ENCODE measurements at regions not wholly inside any gene's neighbourhood (a gene's known extent, or its start where the extent isn't known, plus 50 kb on each side); places are given as distances from the start of the nearest gene placed in this dataset.
"Not testable (repeated sequence)": the region's sequence is repeated elsewhere in the genome, so short reads cannot be mapped to it uniquely, and the experiment has no call there.

DNA sequence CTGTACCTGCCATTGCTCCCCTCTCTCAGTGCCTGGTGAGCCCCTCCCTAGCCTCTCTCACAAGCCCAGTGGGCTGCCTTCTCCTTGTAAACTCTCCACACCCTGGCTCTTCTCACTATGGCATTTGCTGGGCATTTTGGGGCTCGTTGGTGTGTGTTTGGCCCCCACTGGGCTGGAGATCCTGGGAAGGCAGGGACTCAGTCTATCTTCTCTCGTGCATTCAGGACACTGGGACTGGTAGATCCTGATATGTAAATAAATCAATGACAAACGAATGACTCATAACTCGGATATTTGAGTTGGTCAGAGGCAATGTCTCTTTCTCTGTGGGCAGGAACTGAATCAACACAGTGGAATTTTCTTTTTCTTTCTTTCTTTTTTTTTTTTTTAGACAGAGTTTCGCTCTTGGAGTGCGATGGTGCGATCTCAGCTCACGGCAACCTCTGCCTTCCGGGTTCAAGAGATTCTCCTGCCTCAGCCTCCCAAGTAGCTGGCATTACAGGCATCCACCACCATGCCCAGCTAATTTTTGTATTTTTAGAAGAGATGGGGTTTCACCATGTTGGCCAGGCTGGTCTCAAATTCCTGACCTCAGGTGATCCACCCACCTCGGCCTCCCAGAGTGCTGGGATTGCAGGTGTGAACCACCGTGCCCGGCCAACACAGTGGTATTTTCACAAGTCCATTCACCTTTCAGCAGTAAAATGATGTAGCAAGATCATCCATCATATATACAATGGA is 144.6 kb upstream of the SPRED2 start:
- Histone ChIP-seq H3K36me3 (no peaks in the 10 kb centered on the region), H3K4me3 (no peak overlapping the region), H3K9me3 (no peaks in the 10 kb centered on the region), H3K27me3 (no peaks in the 10 kb centered on the region)
- peak; percentile 40 for DNase-seq

DNA sequence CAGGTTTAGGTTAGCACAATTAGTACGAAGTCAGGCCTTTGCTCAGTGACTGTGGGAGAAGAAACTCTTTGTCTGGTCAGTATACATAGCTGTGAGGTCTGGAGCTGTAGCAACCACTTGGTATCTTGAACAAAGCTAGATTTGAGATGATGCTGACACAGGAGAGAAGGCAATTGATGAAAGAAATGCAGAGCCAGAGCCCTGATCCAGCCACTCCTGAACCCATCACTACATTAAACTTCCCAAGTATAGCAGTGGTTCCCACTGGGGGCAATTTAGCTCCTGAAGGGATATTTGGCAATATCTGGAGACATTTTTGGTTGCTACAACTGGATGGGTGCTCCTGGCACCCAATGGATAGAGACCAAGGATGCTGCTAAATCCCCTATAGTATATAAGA is 143.9 kb upstream of the SPRED2 start:
- H3K9me3 ChIP-seq: no peaks in the 10 kb centered on the region
- H3K36me3 ChIP-seq: no peaks in the 10 kb centered on the region
- H3K4me3 ChIP-seq: no peak overlapping the region
- no peaks in the 10 kb centered on the region for H3K27me3 ChIP-seq
- no peak for DNase-seq

DNA sequence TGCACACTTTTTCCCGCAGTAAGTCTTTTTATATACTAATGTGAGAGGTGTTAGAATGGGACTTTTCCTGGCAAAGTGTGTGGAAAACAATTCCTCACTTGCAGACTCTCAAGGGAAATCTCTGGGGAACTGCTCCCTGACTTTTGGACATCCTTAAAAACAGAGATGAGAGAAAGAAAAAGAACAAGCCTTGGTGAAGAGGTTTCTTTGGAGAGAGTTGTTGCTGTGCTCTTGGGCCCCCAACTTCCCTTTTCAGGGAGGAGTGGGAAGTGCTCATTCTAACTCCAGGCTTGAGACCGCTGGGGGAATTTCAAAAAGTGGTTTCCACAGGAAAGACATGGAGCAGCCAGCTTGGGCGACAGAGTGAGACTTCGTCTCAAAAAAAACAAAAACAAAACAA is 142.6 kb upstream of the SPRED2 start:
- no peaks in the 10 kb centered on the region for H3K9me3 ChIP-seq
- no peak overlapping the region for H3K4me3 ChIP-seq
- no peaks in the 10 kb centered on the region for H3K36me3 ChIP-seq
- H3K27me3 ChIP-seq: no peaks in the 10 kb centered on the region
- DNase-seq: no peak

DNA sequence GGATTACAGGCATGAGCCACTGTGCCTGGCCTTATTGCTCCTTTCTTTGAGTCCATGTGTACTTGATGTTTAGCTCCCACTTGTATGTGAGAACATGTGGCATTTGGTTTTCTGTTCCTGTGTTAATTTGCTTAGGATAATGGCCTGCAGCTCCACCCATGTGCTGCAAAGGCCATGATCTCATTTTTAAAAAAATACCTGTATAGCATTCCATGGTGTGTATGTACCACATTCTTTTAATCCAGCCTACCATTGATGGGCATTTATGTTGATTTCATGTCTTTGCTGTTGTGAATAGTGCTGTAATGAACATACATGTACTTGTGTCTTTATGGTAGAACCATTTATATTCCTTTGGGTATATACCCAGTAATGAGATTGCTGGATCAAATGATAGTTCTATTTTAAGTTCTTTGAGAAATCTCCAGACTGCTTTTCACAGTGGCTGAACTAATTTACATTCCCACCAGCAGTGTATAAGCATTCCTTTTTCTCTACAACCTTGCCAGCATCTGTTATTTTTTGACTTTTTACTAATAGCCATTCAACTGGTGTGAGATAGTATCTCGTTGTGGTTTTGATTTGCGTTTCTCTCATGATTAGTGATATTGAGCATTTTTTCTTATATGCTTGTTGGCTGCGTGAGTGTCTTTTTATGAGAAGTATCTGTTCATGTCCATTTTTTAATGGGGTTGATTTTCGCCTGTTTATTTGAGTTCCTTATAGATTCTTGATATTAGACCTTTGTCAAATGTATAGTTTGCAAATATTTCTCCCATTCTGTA is 136.4 kb upstream of the SPRED2 start:
- not testable (repeated sequence) for H3K27me3 ChIP-seq, H3K9me3 ChIP-seq, H3K36me3 ChIP-seq, H3K4me3 ChIP-seq, DNase-seq

DNA sequence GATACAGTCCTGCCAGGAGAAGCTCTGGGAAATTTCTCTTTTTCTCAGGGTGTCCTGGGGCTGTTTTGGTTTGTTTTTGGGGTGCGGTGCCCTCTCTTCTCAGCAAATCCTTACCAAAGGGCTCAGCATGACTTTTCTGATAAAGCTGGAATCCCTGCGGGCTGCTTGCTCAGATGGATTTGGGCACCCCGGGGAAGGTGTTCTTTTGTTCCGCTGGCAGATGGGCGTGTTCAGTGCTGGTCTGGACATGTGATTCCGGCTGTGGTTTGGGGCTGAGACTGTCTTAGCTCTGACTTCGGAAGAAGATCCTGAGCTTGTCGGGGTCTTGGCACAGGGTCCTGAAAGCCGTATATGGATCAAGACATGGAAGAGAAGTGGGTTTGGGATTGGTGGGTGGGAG is 134.2 kb upstream of the SPRED2 start:
- Histone ChIP-seq H3K4me3 (no peak overlapping the region), H3K9me3 (no peaks in the 10 kb centered on the region), H3K36me3 (no peaks in the 10 kb centered on the region), H3K27me3 (no peaks in the 10 kb centered on the region)
- DNase-seq: no peak

GRCh38 chr2:65565681-65566080 is 133.3 kb upstream of the SPRED2 start:
- DNase-seq: no peak
- Histone ChIP-seq H3K27me3 (no peaks in the 10 kb centered on the region), H3K9me3 (no peaks in the 10 kb centered on the region), H3K4me3 (no peak overlapping the region), H3K36me3 (no peaks in the 10 kb centered on the region)

DNA sequence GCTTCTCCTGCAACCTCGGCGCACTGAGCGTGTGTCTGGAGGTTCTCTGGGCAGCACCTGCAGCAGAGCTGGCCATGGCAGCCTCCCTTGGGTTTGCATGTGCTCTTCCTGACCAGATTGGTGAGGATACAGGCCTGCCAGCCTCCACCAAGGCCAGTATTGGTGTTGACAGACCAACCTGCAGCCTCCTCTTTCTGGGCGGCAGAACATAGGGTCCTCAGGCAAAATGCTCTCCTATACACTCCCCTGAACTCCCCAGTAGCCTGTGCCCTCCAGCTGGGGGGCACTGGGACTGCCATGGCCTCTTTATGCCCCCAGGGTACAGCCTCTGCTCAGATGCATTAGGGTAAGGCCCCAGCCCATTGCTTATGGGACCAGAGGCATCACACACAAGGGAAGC is 131.9 kb upstream of the SPRED2 start:
- Histone ChIP-seq H3K27me3 (no peaks in the 10 kb centered on the region), H3K36me3 (no peaks in the 10 kb centered on the region), H3K9me3 (no peaks in the 10 kb centered on the region), H3K4me3 (no peak overlapping the region)
- DNase-seq: no peak

DNA sequence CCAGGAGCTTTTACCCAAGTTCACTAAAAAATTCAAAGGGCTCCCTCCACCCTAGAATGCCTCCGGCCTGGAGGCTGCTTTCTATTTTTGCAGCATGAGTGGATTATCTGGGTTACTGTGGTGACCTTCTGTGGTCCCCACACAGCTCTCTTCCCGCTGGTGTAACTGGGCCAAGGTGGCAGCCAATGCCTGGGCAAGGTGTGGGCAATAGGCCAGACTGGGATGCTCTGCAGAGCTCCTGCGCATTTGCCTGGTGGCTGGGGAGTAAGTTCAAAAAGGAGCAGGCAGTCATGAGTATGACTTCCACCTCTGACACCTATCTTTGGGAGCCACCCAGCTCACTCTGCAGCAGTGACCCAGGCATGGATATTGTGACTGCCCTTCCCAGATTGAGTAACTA is 130.5 kb upstream of the SPRED2 start:
- Histone ChIP-seq H3K36me3 (no peaks in the 10 kb centered on the region), H3K4me3 (no peak overlapping the region), H3K9me3 (no peaks in the 10 kb centered on the region), H3K27me3 (no peaks in the 10 kb centered on the region)
- DNase-seq: no peak

DNA sequence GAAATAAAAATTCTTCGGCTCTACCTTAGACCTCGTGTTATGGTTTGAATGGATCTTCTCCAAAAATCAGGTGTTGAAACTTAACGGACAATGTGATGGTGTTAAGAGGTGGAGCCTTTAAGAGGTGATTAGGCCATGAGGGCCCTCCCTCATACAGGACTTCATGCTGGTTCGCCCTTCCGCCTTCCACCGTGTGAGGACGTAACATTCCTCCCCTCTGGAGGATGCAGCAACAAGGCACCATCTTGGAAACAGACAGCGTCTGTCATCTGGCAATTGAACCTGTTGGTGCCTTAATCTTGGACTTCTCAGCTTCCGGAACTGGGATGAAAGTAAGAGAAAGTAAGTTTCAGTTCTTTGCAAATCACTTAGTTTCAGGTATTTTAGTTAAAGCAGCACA is 126.3 kb upstream of the SPRED2 start:
- no peak for DNase-seq
- no peak overlapping the region for H3K4me3 ChIP-seq
- H3K27me3 ChIP-seq: no peaks in the 10 kb centered on the region
- no peaks in the 10 kb centered on the region for H3K9me3 ChIP-seq
- no peaks in the 10 kb centered on the region for H3K36me3 ChIP-seq

DNA sequence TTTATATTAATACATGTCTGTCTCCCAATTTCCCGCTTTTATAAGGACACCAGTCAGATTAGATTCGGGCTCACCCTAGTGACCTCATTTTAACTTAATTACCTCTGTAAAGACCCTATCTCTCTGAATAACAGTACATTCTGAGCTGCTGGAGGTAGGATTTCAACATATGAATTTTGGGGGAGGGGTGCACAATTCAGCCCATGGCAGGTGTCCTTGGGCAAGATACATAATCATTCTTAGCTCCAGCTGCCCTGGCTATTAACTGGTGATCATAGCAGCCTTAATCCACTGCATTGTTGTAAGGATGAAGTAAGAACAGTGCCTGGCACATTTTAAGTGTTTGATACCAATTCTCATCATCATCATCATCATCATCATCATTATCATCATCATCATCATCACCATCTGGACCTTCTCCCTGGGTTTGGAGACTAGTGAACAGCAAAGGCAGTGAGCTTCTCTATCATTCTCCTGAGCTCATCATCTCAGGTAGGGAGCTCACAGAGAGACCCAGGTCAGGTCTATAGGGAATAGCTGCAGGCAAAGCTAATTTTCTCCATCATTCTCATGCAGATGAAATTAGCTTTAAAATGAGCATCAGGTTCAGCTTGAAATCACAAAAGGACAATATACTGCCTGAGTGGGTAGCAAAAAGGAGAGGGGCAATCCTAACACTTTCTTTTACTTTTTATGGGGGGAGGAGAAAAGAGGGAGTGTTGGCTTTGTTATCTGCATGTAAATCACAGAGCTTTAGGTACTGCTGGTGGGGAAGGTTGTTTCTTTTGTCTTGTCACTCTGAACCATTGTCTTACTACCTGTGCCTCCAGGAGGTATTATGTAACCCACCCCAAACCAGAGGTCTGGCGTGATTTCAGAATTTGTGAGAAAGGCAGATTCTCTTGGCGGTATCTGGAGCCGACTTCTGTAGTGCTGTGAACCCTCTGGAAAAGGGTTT is 125.5 kb upstream of the SPRED2 start:
- DNase-seq: no peak
- Histone ChIP-seq H3K9me3 (no peaks in the 10 kb centered on the region), H3K27me3 (no peaks in the 10 kb centered on the region), H3K4me3 (no peak overlapping the region), H3K36me3 (no peaks in the 10 kb centered on the region)

- DNase-seq: peak; percentile 36
- H3K9me3 ChIP-seq: no peaks in the 10 kb centered on the region
- H3K4me3 ChIP-seq: no peak overlapping the region
- no peaks in the 10 kb centered on the region for H3K27me3 ChIP-seq
- no peaks in the 10 kb centered on the region for H3K36me3 ChIP-seq
Measured at GRCh38 chr2:65554765-65555591, 122.6 kb upstream of the SPRED2 start.

DNA sequence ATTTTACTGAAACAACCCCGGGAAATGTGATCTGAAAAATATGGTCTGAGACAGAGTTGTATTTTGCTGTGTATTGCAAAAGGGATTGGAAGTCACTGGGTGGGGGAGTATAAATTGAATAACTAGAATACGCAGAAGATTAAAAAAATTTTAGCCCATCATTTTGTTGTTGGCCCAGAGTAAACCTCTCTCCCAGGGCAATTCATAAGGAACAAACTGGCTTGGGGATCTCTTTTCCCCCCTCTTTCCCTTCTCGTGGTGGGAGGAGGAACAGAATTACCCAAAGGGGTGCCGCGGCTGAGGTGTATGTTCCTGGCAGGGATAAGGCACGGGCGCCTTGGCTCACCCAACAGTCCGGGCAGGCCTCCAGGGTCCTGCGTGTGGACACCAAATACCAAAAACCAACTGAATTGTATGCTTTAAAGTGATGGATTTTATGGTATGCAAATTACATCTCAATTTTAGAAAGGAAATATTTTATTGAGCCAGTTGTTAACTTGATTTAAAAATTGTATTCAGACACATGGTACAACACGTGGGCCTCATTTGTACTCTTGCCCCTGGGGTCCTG is 121.2 kb upstream of the SPRED2 start:
- no peaks in the 10 kb centered on the region for H3K27me3 ChIP-seq
- no peaks in the 10 kb centered on the region for H3K9me3 ChIP-seq
- H3K36me3 ChIP-seq: no peaks in the 10 kb centered on the region
- H3K4me3 ChIP-seq: no peak overlapping the region
- no peak for DNase-seq

DNA sequence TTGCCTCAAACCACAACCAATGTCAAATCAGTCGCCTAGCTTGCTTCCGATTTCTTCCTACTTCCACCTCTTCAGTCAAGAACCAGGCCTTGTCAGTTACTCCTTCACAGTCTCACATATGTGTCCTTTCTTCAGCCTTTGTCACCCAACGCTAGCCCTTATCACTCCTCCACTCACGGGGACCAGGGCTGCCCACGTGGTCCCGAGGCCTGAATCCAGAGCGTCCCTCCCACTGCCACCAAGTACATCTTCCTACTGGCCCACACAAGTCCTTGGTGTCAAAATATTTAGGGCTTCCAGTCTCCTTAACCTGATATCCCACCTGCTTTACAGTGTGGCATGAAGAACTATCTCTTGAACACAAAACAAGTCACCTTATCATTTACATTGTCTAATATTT is 119.1 kb upstream of the SPRED2 start:
- Histone ChIP-seq H3K4me3 (no peak overlapping the region), H3K27me3 (no peaks in the 10 kb centered on the region), H3K36me3 (no peaks in the 10 kb centered on the region), H3K9me3 (no peaks in the 10 kb centered on the region)
- no peak for DNase-seq

GRCh38 chr2:65550246-65550645 is 117.8 kb upstream of the SPRED2 start:
- Histone ChIP-seq H3K27me3 (no peaks in the 10 kb centered on the region), H3K36me3 (no peaks in the 10 kb centered on the region), H3K9me3 (no peaks in the 10 kb centered on the region), H3K4me3 (no peak overlapping the region)
- no peak for DNase-seq

- no peak for DNase-seq
- no peaks in the 10 kb centered on the region for H3K27me3 ChIP-seq
- no peak overlapping the region for H3K4me3 ChIP-seq
- H3K9me3 ChIP-seq: no peaks in the 10 kb centered on the region
- H3K36me3 ChIP-seq: no peaks in the 10 kb centered on the region
Measured at GRCh38 chr2:65549631-65550030, 117.2 kb upstream of the SPRED2 start.

DNA sequence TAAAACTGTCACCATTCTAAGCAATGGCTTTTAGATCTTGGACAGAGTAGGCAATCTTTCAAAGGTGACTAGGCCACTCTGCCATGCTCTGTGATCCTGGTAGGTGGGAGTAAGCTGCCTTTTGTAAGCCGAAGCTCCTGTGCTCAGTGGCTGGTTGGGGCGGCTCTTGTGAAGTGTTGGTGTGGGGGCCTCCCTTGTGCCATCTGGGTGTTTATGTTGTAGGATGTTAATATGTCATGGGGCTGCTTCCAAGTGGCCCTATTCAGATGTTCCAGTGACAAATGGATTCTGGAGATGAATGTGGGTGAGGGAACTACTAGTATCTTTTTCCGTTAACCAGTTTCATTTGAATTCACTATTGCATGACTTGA is 116.8 kb upstream of the SPRED2 start:
- no peaks in the 10 kb centered on the region for H3K36me3 ChIP-seq
- no peak for DNase-seq
- H3K4me3 ChIP-seq: no peak overlapping the region
- no peaks in the 10 kb centered on the region for H3K9me3 ChIP-seq
- H3K27me3 ChIP-seq: no peaks in the 10 kb centered on the region
